NCI-H146 treated with DMSO at 0.1 percent for 48 hours (cell line): ENCODE measurements at regions not wholly inside any gene's neighbourhood (a gene's known extent, or its start where the extent isn't known, plus 50 kb on each side); places are given as distances from the start of the nearest gene placed in this dataset.

Experiments
- DNase-seq: peaks from one replicate; lab custom pipeline; 2025; ENCODE audit not compliant: unreplicated experiment; lab: John Stamatoyannopoulos, UW

DNA sequence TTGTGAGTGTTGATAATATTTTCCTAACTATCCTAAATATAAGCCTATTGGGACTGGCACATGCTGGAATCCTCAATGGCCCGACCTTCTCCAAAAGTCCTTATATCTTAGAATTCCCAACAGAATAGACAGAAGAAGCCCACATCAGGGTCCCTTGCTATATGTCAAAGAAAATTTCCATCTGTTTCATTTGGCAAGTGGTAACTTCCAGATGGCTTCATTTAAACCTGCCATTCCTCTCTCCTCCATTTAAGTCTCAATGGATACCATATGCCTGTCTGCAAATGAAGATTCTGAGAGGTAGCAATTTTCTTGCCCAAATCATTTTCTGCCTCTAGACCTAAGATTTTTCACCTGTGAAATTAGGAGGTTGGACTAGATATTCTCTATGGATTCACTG is 73.1 kb upstream of the KCNA4 start:
- no peak for DNase-seq

DNA sequence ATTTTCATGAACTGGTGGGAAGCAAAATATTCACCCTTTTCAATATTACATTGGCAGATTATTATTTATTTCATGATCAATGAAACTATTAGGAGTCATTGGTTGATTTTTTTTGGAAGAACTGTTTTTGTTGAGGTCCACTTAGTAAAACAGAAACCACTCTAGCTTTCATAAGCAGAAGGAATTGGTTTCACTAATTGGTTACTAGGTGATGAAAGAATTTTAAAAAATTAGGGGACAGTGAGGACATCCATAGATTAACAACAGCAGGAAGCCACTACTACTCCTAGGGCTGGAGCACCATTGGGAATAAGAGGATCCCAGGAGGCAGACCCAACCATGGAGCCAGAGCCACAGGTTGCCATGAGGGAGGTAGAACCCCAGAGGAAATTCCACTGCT is 74.4 kb upstream of the KCNA4 start:
- no peak for DNase-seq

DNA sequence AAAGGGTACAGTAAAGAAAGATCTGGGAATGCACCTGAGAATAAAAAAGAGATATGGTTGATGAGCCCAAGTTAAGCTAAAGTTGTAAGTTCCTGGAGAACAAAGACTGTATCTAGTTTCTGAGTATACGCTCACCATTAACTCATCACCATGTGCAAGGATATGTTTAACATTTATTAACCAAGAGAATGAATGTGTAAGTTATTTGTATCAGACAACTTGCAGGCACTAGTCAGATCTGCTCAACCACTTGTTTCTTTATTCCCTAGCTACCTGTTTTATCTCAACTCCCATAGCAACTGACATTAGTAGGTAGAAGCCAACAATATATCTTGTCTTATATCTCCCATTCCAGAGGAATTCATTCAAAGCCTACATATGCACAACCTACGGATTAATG is 74.9 kb upstream of the KCNA4 start:
- DNase-seq = no peak

DNA sequence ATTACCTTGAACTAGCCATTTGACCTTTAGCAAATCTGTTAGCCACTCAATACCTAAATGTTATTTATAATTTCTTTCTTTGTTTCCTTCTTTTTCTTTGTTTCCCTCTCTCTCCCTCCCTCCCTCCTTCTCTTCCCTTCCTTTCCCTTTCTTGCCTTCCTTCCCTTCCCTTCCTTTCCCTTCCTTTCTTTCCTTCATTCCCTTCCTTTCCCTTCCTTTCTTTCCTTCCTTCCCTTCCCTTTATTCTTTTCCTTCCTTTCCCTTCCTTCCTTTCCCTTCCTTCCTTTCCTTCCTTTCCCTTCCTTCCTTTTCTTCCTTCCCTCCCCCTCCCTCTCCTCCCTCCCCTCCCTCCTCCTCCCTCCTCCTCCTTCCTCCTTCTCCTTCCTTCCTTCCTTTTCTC is 75.7 kb upstream of the KCNA4 start:
- no peak for DNase-seq

DNA sequence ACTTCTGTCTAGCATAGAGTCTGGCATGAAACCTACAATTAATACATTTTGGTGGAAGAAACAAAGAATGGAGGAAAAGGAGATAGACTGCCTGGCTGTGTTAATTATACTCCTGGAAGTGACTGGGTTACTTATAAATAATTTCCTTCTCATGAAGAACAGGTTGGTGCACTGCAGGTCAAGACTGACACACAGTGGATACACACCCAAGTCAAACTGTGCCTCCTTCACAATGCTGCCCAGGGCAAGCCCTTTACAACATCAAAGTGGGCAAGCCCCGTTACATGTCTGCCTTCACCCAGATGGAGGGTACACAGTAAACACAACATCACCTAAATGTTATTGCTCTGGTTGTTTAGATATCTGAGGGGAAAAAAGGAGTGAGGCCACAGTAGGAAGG is 83.7 kb upstream of the KCNA4 start:
- no peak for DNase-seq

DNA sequence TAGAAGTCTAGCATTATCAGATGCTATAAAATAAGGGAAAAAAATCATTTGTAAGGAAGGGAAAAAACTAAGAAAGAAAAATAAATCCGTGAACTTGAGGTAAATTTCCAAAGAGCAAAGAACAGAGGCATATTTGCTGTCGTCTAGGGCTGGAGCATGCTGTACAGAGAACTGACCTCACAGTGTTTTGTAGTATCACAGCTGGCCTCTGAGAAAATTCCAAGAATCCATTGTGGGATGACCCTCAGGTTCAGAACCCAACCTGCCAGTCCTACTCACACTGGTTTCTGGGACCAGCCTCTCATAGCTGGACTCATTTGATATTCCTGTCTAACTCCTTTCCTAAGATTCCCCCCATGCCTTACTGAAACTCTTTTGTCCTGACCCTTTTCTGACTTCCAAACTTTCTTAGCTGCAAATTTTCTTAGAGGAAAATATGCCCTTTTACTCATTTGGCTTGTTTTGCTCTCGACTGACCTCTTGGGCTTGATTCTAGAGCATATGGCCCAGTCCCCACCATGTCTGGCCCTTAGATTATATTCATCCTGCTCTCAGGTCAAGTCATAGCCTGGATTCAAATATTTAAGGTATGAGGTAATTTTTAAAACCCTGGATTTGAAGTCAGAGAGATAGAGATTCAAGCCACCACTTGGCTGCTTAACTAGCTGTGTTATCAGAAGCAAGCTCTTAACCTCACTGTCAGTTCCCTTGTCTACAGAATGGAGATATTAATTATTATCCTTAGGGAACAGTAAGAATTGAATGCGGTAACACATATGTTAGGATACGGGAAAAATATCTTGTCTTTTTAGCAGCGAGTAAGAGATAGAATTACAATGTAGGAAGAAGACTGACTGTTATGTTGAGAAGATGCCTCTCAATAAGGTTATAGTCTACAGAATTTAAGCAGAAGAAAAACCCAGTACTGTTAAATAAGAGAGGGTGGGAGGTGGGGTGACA is 89.7 kb upstream of the KCNA4 start:
- no peak for DNase-seq

DNA sequence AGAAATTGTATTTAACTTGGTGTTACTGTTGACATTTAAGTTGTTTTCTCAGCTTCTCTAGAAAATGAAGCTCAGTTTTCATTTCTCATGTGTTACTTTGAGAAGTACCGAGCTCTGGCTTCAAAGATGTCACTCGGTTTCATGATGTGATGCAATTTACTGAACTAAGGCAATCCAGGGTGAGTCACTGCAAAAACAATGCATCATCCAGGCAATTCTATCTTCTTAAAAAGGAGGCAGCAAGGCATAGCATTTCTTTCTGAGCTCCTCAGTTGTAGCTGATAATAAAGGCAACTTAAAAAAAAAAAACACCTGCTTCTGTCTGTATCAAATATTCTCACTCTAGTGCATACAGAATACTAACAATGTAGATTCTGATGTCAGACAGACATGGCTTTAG is 91.1 kb upstream of the KCNA4 start:
- DNase-seq = no peak

DNA sequence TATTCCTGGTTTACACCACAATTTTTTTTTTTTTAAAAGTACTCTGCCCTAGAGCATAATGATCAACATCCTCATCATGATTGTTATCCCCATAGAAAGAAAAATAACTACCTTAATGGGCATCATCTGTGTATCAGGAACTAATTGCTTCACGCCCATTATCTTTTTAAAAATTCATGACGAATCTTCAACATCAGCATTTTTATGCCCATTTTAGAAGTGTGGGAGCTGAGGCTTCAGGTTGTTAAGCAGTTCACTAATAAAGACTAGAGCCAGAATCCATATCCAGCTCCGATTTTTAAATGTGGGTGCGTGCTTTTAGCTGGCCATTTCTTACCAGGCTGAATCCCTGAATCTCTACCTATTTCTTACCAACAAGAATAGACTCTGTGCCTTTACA is 92.9 kb upstream of the KCNA4 start:
- DNase-seq = no peak

DNA sequence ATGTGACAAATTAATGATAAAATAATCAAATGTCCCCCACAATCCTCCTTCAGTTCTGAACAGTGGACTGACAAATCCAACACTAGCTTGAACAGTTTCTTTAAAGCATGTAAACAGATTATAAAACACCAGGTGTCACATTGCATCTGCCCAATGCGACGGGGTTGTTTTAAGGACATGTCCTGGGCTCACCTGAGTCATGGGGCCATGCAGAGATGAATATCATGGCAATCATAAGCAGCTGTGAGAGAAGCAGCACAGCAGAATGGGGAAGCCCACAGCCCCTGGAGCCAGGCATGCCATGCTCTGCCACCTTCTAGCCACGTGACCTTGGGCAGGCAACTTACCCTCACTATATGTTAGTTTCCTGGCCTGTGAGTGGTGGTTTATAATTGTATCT is 93.9 kb upstream of the KCNA4 start:
- no peak for DNase-seq

DNA sequence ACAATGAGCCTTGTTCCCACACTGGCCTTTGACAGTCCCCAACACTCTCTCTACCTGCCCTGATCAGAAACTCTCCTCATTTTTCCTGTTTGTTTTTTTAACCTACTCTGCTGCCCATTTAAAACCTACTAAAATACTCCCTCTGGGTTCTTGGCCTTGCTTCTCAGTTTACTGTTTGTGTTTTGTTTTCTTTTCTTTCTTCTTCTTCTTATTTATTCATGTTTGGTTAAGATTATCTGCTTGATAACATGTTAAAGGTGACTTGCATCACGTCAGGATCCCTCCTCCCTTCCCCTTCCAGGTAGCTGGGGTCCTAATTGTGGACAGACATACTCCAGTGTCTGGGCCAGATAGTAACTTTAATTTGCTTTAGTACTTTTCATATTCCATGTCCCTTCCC is 95.0 kb upstream of the KCNA4 start:
- no peak for DNase-seq

DNA sequence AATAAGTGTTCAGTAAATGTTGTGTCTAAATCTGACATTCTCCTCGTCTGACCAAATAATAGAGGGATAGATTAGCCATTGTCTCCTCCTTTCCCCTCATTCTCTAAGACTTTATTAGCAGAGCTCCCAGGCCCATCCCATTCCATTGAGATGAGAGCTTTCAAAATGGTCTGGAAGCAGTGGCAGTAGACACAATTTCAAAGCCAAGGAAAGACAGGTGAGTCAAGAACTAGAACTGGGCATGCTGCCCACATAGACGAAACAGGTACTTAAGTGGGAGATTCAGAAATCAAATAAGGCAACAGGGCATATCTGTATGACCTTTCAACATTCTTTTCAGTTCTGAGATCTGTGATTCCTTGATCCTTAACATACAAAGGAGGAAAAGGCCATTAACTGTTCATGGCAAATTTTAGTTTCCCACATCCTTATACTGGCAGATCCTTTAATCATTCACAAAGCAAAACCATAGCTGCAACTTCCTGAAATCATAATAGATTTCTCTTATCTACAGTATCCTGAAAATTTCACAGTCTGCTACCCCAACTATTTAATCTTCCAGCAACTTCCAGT is 96.6 kb upstream of the KCNA4 start:
- no peak for DNase-seq

DNA sequence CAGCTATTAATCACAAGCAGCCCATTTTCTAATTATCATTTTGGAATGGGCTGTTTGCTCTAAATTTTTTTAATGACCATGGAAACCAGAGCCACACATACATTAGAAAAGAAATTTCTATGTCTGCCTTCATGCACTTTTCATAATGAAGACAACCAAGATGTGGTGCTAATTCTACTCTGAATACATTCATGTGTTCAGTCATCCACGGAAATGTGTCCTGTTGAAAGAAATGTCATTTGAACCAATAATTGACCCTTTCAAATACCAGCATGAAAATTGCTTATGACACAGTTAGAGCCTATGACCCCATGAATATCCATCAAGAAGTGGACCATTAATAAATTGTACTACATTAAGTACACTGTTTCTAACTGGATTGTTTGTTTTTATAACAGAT is 99.7 kb upstream of the KCNA4 start:
- no peak for DNase-seq

DNA sequence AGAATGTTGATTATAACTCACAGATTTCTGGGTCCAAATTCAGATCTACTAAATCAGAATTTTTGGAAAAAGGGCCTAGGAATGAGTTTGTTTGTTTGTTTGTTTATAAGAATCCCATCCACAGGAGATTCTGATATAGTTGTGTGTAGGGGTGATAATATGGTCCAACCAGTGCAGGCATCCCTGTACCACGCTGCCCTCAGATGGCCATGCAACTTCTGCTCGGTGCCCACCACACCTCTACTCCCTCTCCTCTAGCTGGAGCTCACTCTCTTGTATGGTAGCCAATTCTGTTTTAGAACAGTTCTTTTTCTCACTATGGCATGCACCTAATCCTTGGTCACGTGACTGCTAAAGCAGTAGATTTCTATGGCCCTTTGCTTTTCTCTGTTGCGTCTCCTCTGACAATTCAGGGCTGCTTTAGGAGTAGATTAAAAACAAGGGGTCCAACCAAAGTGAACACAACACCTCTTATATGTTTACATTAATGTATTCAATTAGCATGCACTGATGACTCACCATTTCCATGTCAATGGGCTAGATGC is 103.3 kb upstream of the KCNA4 start:
- DNase-seq = no peak

DNA sequence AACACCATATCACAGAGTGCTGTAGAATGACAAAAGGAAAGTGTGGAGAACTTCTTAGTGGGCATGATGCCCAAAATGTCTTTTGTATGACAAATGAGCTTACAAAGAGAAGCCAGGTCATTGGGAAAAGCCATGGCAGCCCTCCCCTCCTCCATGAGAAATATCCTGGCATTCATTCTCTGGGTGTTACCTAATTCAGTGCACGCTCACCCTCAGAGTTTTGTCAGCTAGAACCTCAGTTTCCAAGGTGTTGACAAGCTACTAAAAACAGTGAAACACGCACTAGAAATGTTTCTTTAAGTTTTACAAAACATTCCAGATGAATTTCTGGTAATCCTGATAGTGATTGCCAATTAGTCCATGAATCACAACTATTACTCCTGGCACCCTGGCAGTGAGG is 105.4 kb upstream of the FSHB start:
- no peak for DNase-seq

DNA sequence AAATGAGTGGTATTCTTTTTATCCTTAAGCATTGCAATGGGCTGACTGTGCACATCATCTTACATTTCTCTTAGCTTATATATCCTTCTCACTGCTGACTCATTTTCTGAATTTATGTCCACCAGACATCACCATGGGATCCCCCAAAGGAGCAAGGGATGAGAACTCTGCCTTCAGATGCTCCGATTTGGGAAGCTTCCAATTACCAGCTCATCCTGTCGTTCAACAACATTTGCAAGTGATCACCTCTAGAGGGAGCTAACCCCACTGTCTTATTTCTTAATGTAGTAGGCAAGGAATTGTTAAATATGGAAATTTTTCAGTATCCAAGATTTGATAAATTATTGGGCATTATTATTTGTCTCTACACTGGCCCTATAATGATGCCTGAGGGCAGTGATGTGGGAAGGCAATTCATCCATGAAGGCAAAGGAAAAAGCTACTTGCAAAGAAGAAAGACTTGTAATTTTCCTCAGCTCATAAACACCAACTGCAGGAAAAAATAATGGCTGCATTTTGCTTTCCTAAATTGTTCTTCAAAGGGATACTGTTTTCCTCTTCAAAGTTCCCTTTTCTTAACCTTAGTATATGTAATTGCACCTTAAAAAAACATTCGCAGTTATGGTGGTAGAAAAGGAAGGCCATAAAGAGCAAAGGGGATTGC is 102.4 kb upstream of the FSHB start:
- DNase-seq = peak; percentile 5

DNA sequence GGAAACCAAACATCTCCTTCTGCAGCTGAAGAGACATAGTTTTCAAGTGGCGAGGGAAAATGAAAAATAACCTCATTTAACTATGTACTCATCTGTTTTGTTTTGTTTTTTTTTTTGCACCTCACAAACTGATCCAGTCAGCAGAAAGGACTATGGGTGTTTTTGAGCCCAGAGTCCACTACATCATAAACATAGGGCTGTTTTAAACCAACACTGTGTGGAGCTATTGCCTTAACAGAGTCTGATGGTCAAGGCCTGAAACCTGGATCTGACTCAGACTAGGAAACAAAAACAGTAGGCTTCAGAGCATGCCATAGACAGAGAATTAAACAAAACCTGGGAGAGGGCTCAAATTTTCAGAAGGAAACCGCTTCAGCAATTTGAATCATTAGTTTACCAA is 99.3 kb upstream of the FSHB start:
- no peak for DNase-seq

DNA sequence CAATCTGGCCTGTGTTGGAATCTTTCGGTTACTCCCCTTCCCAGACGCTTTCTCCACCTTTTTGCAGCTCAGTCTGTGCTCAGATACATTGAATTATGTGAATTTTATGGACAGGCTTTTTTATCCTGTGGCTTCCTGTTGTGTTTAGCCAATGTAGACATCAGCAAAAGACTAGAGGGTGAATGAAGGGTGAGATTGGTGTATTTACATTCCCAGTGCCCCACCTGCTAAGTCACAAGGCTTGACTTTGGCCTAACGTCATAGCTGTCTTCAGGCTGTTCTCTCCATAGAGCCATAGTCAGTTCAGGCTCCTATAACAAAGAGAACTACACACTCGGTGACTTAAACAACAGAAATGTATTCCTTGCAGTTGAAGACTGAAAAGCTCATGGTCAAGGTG is 97.5 kb upstream of the FSHB start:
- no peak for DNase-seq

DNA sequence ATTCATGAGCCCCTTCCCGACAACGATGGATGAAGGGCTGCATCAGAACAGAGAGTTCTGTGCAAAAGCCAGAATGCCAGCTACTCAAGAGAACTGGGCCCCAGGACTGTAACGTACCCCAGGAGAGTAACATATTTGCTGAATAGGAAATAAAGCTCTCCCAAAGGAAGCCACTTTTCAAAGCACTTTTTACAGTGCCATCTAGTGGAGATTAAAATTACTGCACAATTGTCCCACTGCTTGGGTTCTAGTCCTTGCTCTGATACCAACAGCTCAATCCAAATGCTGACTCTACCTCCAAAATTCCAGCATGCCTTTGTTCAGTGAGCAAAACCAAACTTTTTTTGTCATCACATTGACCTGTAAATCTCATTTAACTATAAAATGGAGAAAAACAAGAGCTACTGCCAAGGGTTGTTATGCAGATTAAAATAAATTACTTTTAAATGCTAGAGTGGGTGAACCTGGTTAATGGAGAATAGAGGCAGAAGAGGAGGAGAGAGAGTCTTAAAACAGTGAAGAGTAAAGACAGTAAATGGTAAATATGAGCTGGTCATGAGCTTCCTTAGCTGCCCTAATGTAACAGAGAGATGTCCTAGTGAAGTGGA is 87.6 kb upstream of the FSHB start:
- peak; percentile 8 for DNase-seq

DNA sequence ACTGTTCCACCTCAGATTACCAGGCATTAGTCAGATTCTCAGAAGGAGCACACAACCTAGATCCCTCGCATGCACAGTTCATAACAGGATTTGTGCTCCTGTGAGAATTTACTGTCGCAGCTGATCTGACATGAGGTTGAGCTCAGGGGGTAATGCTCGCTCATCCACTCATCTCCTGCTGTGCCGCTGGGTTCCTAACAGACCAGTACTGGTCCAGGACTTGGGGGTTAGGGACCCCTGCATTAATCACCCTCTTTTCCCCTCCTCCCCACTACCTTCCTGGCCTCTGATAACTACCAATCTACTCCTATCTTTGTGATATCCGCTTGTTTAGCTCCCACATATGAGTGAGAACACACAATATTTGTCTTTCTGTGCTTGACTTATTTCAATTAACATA is 83.5 kb upstream of the FSHB start:
- no peak for DNase-seq

DNA sequence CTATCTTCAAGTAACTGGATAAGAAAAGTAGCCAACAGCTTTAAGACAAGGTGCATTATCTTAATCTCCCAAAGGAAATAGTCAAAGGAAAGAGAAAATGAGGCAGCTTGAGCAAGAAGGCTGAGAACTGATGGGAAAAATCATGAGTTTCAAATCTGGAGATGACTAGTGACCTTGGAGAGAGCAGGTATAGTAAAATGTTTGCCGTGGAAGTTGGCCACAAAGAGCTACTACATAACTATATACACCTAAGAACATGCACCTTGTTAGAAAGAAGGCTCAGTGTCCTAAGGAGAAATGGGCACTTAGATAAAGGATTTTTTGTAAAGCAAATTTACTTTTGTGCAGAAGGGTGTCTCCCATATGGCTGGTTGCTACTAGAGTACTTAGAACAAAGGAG is 80.8 kb upstream of the FSHB start:
- no peak for DNase-seq

DNA sequence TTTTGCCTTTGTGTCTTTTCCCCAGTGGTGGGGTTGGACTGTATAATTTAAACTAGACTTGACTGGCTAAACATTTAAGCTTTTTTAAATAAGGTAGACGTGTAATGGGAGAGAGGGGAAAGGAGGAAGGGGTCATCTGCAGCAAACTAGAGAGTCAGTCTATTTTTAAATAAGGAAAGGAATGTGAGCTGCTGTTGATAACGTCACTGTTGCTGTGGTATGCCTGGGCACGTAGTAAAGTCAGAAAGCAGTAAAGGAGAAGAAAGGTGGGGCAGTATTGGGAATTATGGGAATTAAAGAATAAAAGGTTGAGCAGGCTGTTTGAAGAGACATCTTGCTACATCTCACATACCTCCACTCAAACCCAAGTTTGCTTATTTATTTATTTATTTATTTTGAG is 80.4 kb upstream of the FSHB start:
- DNase-seq = no peak

DNA sequence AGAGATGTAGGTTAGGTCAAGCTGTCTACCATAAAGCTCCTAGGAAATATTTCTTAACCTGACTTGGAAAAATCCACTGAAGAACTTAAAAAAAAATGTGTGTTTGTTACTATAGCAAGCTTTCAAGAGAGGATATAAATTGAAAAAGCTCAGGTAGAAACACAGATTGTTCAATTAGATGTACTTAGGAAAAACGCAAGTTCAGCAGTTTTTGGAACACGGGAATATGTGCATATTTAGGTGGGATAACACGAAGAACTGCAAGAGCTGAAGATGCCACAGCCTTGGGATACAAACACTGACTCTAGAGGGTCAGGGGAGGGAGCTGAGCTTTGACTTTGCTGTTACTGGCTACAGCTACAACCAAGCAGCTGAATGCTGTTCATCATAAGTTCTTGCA is 77.8 kb upstream of the FSHB start:
- DNase-seq = no peak
